Stimulated activated CD4-positive, alpha-beta T cell treated with anti-CD3 and anti-CD28 coated beads, Interleukin-15, amount 100 ng/mL, for 48 hours (primary cell): ENCODE measurements at regions not wholly inside any gene's neighbourhood (a gene's known extent, or its start where the extent isn't known, plus 50 kb on each side); places are given as distances from the start of the nearest gene placed in this dataset.

Experiments
- DNase-seq, 2 donors: peaks; one replicate each; pipeline ENCODE4 v3.0.0-alpha.2; 2020; ENCODE audit warnings: low read depth in 2 of 2

- no peak for DNase-seq
Observed at GRCh38 chr12:13289653-13290289, 93.2 kb downstream of the EMP1 start.

- no peak for DNase-seq
Observed at GRCh38 chr12:13288937-13289652, 92.6 kb downstream of the EMP1 start.

GRCh38 chr12:13288501-13288900 lies 92.0 kb downstream of the EMP1 start:
- no peak for DNase-seq

DNA sequence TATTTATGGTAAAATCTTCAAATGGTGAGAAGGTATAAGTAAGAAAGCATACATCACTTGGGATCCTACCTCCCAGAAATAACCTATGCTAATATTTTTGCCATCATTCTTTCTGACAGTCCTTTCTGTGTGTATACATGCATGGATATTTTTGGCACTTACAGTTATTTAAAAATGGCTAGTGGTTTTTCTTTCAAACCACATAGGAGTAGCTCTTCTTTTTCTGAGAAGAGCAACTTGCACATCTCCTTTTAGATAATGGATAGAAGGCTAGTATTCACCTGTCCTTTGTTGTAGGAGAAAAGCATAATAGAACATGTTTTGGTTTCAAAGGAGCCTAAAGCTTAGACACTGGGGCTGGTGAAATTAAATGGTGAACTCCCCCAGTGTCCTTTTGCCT lies 87.3 kb downstream of the EMP1 start:
- DNase-seq, result no peak

DNA sequence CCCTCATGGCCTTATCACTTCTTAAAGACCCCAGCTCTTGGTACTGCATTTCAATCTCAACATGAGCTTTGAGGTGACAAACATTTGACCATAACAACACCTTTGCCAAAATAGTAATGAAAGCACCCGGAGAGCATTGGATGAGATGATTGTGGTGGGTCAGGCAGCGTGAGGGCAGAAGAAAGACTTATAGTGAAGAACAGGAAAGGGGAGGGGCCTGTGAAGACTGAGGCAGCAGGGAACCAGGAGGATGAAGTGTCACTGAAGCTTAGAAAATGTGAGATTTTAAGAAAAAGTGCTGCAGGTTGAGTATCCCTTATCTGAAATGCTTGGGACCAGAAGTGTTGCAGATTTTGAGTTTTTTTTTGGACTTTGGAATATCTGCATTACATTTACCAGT lies 86.3 kb downstream of the EMP1 start:
- no peak for DNase-seq

DNA sequence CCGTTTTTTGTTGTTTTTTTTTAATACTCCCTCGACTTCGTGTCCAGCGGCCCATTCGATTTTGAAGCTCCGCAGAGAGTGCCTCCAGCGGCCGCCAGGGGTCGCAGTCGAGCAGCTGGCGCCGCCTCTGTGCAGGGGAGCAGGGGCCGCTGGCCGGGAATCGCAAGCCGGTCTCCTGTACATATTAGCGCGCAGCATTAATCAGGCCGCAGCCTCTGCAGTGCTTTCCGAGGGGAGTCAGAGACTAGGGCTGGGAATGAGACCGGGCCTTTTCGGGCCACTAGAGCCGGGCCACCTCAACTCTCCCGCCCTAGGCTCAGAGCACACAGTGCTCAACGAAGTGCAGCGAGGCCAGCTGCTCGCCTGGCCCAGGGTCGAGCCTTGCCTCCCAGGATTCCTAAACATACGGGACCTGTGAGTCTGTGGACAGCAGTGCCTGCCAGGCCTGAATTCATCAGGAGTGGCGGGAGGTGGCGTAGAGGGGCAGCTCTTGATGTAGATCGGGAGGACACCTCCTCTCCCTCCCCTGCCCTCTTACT lies 81.8 kb downstream of the EMP1 start:
- DNase-seq, result peak; percentile 24 to 35

GRCh38 chr12:13277293-13277692 lies 80.8 kb downstream of the EMP1 start:
- no peak for DNase-seq

- DNase-seq, result no peak
Observed at GRCh38 chr12:13275241-13276085, 78.9 kb downstream of the EMP1 start.

GRCh38 chr12:13273850-13274249 lies 77.3 kb downstream of the EMP1 start:
- no peak for DNase-seq

DNA sequence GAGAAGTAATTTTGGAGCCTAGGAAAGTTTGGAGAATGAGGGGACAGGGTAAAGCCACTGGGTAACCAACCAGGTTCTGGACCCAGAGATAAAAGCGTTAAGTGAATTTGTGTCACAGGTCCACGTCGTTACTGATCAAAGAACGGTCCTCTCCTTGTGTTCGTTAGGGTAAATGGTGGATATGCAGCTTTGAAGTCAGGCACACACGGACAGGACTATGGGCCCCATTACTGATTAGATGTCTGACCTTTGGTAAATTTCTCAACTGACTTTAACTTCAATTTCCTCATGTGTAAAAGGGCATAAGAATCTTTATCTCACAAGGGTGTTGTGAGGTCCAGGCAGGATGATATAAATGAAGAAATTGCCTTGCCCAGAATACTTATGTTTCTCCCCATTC lies 76.6 kb downstream of the EMP1 start:
- DNase-seq, result no peak

DNA sequence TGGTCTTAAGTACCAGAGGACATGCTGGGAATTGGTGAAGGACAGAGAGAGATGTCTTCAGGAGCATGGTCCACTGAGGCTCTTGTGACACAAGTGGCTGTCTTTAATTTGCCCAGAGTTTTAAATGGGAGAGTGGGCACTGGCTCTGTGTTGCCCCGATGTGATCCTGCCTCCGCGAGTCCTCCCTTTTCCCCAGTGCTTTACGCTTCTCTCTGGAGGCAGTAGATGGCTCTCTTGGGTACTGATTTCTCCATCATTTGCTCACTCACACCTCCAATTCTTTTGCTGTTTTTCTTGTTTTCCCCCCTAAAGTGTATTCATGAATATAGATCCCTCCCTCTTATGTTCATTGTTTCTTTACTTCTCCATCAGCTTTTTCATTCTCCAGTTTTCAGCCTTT lies 74.3 kb downstream of the EMP1 start:
- DNase-seq, result no peak
